Anterior cingulate cortex (tissue), 58 donors: ENCODE measurements at regions not wholly inside any gene's neighbourhood (a gene's known extent, or its start where the extent isn't known, plus 50 kb on each side); places are given as distances from the start of the nearest gene placed in this dataset.

Experiments
- DNase-seq, 58 donors: peaks; one replicate each; lab custom pipeline; 2025; lab: John Stamatoyannopoulos, UW

DNA sequence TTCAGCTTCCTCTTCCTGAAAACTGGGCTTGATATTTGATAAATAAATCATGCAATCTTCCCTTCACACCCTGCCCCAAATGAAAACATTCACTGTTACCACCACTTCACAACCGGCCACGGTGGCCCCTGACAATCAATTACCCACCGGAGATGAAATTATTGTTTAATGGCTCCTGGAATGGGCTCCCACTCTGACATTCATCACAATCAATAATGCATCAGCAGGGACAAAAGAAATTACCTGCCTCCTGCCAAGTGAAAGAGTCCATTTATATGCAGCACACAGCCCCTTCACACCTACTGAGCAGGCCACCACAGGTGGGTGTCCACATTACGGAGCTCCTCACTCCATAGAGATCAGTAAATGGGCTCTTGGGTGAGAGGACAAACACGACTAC lies 193.5 kb upstream of the SNX19 start:
- DNase-seq, result no peak

GRCh38 chr11:131111775-131112174 lies 195.5 kb upstream of the SNX19 start:
- no peak for DNase-seq

- no peak for DNase-seq
Measured at GRCh38 chr11:131118247-131118646, 202.0 kb upstream of the SNX19 start.

- DNase-seq, result no peak
Measured at GRCh38 chr11:131121426-131122333, 205.4 kb upstream of the SNX19 start.

DNA sequence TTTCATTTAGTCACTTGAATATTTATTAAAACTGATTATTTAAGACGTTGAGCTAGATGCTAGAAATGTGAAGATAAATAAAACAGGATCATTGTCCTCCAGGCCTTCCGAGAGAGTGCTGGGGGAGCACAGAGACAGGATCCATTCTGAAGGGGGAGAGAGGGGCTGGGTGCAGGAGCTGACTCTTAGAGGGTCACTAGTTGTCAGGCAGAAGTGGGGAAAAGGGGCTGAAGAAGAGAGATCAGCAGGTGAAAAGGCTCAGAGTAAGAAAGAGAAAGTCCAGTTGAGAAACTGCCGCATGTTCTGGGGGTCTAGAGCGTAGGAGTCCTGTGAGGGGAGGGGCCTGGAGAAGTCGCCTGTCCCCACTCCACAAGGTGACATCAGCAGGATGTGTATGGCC lies 206.2 kb upstream of the SNX19 start:
- no peak for DNase-seq

- no peak for DNase-seq
Measured at GRCh38 chr11:131129474-131129873, 213.2 kb upstream of the SNX19 start.

GRCh38 chr11:131135611-131136010 lies 219.3 kb upstream of the SNX19 start:
- DNase-seq, result no peak

DNA sequence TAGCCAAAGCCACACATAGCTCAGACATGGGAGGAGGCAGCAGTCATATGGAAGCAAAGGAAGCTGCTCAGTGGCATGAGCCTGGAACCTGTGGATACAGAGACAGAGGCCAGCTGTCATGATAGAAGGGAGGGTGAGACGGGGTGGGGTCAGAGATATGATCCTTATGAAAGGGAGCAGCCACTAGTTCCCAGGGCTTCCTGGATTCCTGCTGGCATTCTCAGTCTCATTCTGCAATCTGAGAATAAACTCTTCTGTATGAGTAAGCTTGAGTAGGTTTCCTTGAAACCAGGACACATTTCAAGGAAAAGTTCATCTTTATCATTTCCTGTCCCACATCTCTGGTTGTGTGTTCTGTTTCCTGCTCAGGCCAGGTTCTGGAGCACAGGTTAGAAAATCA lies 220.2 kb upstream of the SNX19 start:
- DNase-seq, result no peak

DNA sequence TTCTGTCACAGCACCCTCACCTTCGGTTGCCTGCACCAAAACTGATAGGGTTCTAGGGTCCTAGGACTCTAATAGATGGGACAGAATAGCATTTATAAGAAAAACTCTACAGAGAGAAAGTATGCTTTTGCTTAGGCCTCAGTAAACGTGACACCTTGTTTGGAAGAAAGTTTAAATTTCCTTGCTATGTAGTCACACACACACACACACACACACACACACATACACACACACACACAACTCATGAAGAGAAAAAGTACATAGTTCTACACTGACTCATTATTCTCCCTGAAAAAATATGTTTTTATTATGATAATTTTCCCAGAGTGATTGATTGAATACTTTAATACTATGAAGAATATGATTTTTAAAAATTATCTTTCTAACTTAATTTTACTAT lies 220.8 kb upstream of the SNX19 start:
- no peak for DNase-seq

- DNase-seq, result no peak
Measured at GRCh38 chr11:131138731-131139130, 222.5 kb upstream of the SNX19 start.

- no peak for DNase-seq
Measured at GRCh38 chr11:131145791-131146190, 224.6 kb upstream of the NTM start.

- DNase-seq, result no peak
Measured at GRCh38 chr11:131146827-131147490, 223.5 kb upstream of the NTM start.

GRCh38 chr11:131154351-131154750 lies 216.1 kb upstream of the NTM start:
- no peak for DNase-seq

DNA sequence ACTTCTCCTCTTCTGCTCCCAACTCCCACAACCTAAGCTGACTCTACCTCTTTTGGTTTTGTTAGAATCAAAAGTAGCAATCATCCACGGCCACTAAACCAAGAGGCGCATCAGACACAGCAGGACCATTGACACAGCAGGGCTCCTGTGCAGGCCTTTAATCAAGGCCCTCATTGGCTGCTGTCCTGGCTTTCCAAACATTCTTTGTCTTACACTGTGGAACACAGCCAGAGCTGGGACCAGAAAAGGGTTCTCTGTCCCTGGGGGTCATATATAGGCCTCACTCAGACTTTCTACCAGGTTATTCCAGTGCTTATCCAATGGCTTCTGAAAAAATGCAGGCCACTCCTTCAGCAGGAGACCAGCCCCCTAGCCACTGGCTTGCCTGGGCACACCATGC lies 212.7 kb upstream of the NTM start:
- peak in 19 of 58 donors; percentile 2 to 43 (median 13) for DNase-seq

- DNase-seq, result no peak
Measured at GRCh38 chr11:131160846-131161245, 209.6 kb upstream of the NTM start.

DNA sequence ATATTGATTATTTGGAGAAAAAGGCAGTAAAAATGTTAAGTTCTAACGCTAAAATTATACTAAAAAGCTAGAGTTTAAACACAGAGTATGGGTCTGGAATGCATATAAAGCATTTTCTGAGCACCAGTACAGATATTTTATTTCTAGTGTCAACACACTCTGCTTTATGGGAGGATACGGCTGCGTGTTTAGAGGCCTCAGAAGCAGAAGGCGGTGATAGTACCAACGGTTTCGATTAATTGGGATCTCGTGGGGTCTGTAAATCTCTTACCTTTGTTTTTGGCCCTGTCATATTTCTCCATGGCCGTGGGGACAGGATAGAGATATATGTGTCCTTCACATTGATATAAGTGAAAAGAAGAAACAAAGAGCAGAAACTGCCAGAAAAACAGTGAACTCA lies 206.8 kb upstream of the NTM start:
- no peak for DNase-seq

- DNase-seq, result no peak
Measured at GRCh38 chr11:131165036-131165435, 205.4 kb upstream of the NTM start.

DNA sequence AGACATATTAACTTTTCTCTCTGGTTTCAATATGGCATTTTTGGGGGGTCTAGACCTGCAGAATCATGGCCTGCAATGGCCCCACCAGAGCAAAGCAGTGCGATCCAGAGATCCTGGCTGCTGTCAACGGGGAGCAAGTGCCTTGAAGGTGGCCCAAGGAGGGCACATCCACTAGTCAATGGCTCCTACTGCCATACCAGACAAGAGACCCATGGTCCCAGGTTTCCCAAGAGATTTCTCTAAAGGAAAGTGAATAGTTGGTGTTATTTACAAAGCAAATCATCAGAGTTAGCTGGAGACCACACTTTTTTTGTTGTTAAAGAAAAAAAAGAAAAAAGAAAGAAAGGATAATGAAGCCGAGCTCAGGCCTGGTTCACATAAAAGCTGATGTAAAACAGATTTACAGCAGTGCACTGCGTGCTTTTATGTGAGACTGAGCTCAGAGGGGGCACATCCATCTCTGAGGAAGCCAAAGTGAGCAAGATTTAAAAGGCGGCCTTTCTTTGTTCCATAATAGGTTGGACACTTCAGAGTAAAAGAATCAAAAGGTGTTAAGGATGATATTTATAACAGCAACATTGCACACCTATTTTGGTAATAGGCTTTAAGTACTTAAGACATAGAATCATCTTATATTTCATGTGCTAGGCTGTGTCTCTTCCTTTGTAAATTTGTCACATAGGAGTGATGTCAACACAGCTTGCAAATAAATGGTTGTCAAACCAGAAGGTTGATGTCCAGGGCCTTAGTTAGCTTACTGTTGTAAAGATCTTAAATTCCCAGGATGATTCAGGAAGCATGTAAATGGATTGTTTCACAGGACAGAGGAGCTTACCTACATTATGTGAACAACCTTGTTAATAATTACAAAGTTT lies 201.3 kb upstream of the NTM start:
- DNase-seq, result no peak

- DNase-seq, result no peak
Measured at GRCh38 chr11:131172011-131172410, 198.4 kb upstream of the NTM start.

GRCh38 chr11:131178020-131178419 lies 192.4 kb upstream of the NTM start:
- no peak for DNase-seq

GRCh38 chr11:131178596-131178995 lies 191.8 kb upstream of the NTM start:
- DNase-seq, result no peak
